SK-N-SH (cell line): ENCODE measurements at regions not wholly inside any gene's neighbourhood (a gene's known extent, or its start where the extent isn't known, plus 50 kb on each side); places are given as distances from the start of the nearest gene placed in this dataset.

ENCODE experiments used
- CTCF ChIA-PET: fragments of 300-600, 350-600 bp; formaldehyde crosslinking; extraction: SDS; loops from one replicate; lab custom pipeline; 2021; lab: Yijun Ruan, JAX
- POLR2A ChIA-PET: fragments of 350-600 bp; sonication (Branson Sonifier 250); formaldehyde crosslinking; extraction: SDS; loops from one replicate; lab custom pipeline; 2020; ENCODE audit warnings: antibody characterized with exemption, inconsistent platforms; lab: Yijun Ruan, JAX
- DNase-seq: peaks from one replicate; pipeline ENCODE4 v3.0.0; 2012
- H2AFZ ChIP-seq: fragments of 200-600 bp; sonication (generic); 2 replicates; pipeline ENCODE4 v1.8.1; 2016; ENCODE audit warnings: antibody characterized with exemption, mild to moderate bottlenecking, low read depth
- H3F3A ChIP-seq: fragments of 200-600 bp; sonication (generic); replicated peaks from 2 replicates; pipeline ENCODE3; 2016; ENCODE audit warnings: antibody characterized with exemption, mild to moderate bottlenecking; ENCODE audit not compliant: insufficient read depth
- H3K27ac ChIP-seq, 2 experiments: fragments of 200-500 bp in 1 of 2; fragments of 200-600 bp in 1 of 2; sonication (Bioruptor generic) in 1 of 2; sonication (generic), shearing (Covaris generic) in 1 of 2; 2 replicates each; pipeline versions ENCODE4 v1.5.1 to v1.6.1; 2014 to 2016; ENCODE audit warnings: low read depth in 2 of 2, inconsistent platforms in 1 of 2, low read length in 1 of 2, mild to moderate bottlenecking in 1 of 2, mixed read lengths in 1 of 2
- H3K27me3 ChIP-seq: fragments of 200-600 bp; sonication (generic), shearing (Covaris generic); 2 replicates; pipeline ENCODE4 v1.6.1; 2016; ENCODE audit warnings: mixed run types; ENCODE audit not compliant: insufficient read depth
- H3K36me3 ChIP-seq, 2 experiments: fragments of 200-500 bp in 1 of 2; fragments of 200-600 bp in 1 of 2; sonication (Bioruptor generic) in 1 of 2; sonication (generic) in 1 of 2; replicated peaks in 1 of 2; 2 replicates each; pipeline versions ENCODE3 to v1.5.1; 2014 to 2016; ENCODE audit warnings: low read length in 1 of 2, mild to moderate bottlenecking in 1 of 2; ENCODE audit not compliant: insufficient read depth in 2 of 2, control insufficient read depth in 1 of 2
- H3K4me1 ChIP-seq, 2 experiments: fragments of 200-500 bp in 1 of 2; fragments of 200-600 bp in 1 of 2; sonication (Bioruptor generic) in 1 of 2; sonication (generic), shearing (Covaris generic) in 1 of 2; 2 replicates each; pipeline versions ENCODE4 v1.5.1 to v1.6.1; 2014 to 2016; ENCODE audit warnings: low read depth in 1 of 2, low read length in 1 of 2, mixed run types in 1 of 2; ENCODE audit not compliant: insufficient read depth in 2 of 2, control insufficient read depth in 1 of 2
- H3K4me2 ChIP-seq: fragments of 200-600 bp; sonication (generic), shearing (Covaris generic); 2 replicates; pipeline ENCODE4 v1.6.1; 2017; ENCODE audit warnings: mixed run types
- H3K4me3 ChIP-seq, 2 experiments: fragments of 200-500 bp in 1 of 2; fragments of 200-600 bp in 1 of 2; sonication (Bioruptor generic) in 1 of 2; sonication (generic), shearing (Covaris generic) in 1 of 2; 2 replicates each; pipeline versions ENCODE4 v1.5.1 to v1.8.1; 2014 to 2016; ENCODE audit warnings: low read depth in 2 of 2, inconsistent platforms in 1 of 2, low read length in 1 of 2, mild to moderate bottlenecking in 1 of 2, mixed read lengths in 1 of 2, moderate library complexity in 1 of 2
- H3K79me2 ChIP-seq: fragments of 200-600 bp; sonication (generic); 2 replicates; pipeline ENCODE4 v1.8.1; 2017; ENCODE audit warnings: mild to moderate bottlenecking; ENCODE audit not compliant: insufficient read depth
- H3K9ac ChIP-seq: fragments of 200-600 bp; sonication (generic); 2 replicates; pipeline ENCODE4 v1.6.1; 2017; ENCODE audit warnings: mixed run types
- H3K9me2 ChIP-seq: fragments of 200-600 bp; sonication (generic); 2 replicates; pipeline ENCODE4 v1.6.1; 2017; ENCODE audit warnings: mixed run types
- H3K9me3 ChIP-seq: fragments of 200-600 bp; sonication (generic); 2 replicates; pipeline ENCODE4 v1.6.1; 2017; ENCODE audit warnings: mixed run types, mild to moderate bottlenecking, moderate library complexity
- H4K20me1 ChIP-seq: fragments of 200-600 bp; sonication (generic); 2 replicates; pipeline ENCODE4 v1.6.1; 2017; ENCODE audit warnings: mild to moderate bottlenecking, mixed run types; ENCODE audit not compliant: insufficient read depth
- CHD2 ChIP-seq: fragments of 150-350 bp; IDR thresholded peaks from 2 replicates; pipeline ENCODE4 v1.6.1; 2018; ENCODE audit warnings: low read length; ENCODE audit not compliant: partially characterized antibody
- ELF1 ChIP-seq: IDR thresholded peaks from 2 replicates; pipeline ENCODE4 v1.4.0; 2012
- EZH2phosphoT487 ChIP-seq: fragments of 200-600 bp; sonication (generic); IDR thresholded peaks from 2 replicates; pipeline ENCODE4 v1.6.1; 2017; ENCODE audit warnings: low read depth, mixed run types, mild to moderate bottlenecking, antibody characterized with exemption, moderate library complexity, borderline replicate concordance
- FOSL2 ChIP-seq: IDR thresholded peaks from 2 replicates; pipeline ENCODE4 v1.4.0; 2012; ENCODE audit warnings: low read depth, mild to moderate bottlenecking, moderate library complexity, borderline replicate concordance
- MXI1 ChIP-seq: IDR thresholded peaks from 2 replicates; pipeline ENCODE4 v1.6.1; 2012; ENCODE audit warnings: mild to moderate bottlenecking, low read depth, low read length, improper control_type of control experiment
- NRF1 ChIP-seq: IDR thresholded peaks from 2 replicates; pipeline ENCODE4 v1.6.1; 2012; ENCODE audit warnings: low read depth, mild to moderate bottlenecking, low read length
- POLR2AphosphoS5 ChIP-seq: IDR thresholded peaks from 2 replicates; pipeline ENCODE4 v1.6.1; 2012; ENCODE audit warnings: low read depth, low read length
- RCOR1 ChIP-seq: fragments of 150-350 bp; IDR thresholded peaks from 2 replicates; pipeline ENCODE4 v1.6.1; 2017; ENCODE audit warnings: antibody characterized with exemption, low read length
- RFX5 ChIP-seq: IDR thresholded peaks from 2 replicates; pipeline ENCODE4 v1.6.1; 2012; ENCODE audit warnings: mild to moderate bottlenecking, improper control_type of control experiment, low read length
- RXRA ChIP-seq: IDR thresholded peaks from 2 replicates; pipeline ENCODE4 v1.4.0; 2012; ENCODE audit warnings: low read depth, mild to moderate bottlenecking, borderline replicate concordance
- SIN3A ChIP-seq: IDR thresholded peaks from 2 replicates; pipeline ENCODE4 v1.6.1; 2012; ENCODE audit warnings: low read depth, mild to moderate bottlenecking, low read length, moderate library complexity, borderline replicate concordance
- SMC3 ChIP-seq: IDR thresholded peaks from 2 replicates; pipeline ENCODE4 v1.6.1; 2012; ENCODE audit warnings: low read depth, low read length, improper control_type of control experiment
- TCF12 ChIP-seq: IDR thresholded peaks from 2 replicates; pipeline ENCODE4 v1.4.0; 2012
- YY1 ChIP-seq: IDR thresholded peaks from 2 replicates; pipeline ENCODE4 v1.4.0; 2012; ENCODE audit warnings: low read depth, mild to moderate bottlenecking
- WGBS: methylation state at CpG from one replicate; pipeline ENCODE4 v1.1.6; 2017; ENCODE audit warnings: low lambda C conversion rate; 5-methylcytosine and 5-hydroxymethylcytosine counted together
- TF ChIP-seq, protein P1 (sequence below): fragments of 150-350 bp; IDR thresholded peaks from 2 replicates; pipeline ENCODE4 v1.6.1; 2017; ENCODE audit warnings: antibody characterized with exemption, low read length, low read depth, borderline replicate concordance
- TF ChIP-seq, protein P2 (sequence below): IDR thresholded peaks from 2 replicates; pipeline ENCODE4 v1.4.0; 2012; ENCODE audit warnings: low read depth, borderline replicate concordance
- TF ChIP-seq, protein P3 (sequence below): fragments of 150-350 bp; IDR thresholded peaks from 2 replicates; pipeline ENCODE4 v1.6.1; 2016; ENCODE audit warnings: mild to moderate bottlenecking, low read depth, low read length
- TF ChIP-seq, protein P4 (sequence below): IDR thresholded peaks from 2 replicates; pipeline ENCODE4 v1.4.0; 2012; ENCODE audit warnings: low read depth, borderline replicate concordance

DNA sequence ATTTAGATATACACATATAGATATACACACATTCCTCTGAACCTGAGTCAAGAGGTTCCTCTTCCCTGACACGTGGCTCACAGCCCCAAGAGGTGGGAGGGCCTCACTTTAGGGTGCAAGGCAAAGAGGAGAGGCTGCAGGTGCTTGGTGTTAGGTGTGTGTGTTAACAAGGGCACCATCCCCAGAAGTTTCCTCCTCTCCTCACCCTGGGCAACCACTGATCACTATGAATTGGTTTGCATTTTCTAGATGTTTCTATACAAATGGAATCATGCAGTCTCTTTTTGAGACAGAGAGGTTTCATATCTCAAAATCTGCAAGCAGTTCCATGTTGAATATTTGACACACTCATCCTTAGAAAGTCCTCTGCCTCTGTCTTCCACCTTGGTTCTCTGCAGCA lies 120.9 kb upstream of the NECTIN1 start (continued):
- TF ChIP-seq, protein P1, sequence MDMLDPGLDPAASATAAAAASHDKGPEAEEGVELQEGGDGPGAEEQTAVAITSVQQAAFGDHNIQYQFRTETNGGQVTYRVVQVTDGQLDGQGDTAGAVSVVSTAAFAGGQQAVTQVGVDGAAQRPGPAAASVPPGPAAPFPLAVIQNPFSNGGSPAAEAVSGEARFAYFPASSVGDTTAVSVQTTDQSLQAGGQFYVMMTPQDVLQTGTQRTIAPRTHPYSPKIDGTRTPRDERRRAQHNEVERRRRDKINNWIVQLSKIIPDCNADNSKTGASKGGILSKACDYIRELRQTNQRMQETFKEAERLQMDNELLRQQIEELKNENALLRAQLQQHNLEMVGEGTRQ, result no peak
- TF ChIP-seq CHD2, result no peak
- TF ChIP-seq SIN3A, result no peak

DNA sequence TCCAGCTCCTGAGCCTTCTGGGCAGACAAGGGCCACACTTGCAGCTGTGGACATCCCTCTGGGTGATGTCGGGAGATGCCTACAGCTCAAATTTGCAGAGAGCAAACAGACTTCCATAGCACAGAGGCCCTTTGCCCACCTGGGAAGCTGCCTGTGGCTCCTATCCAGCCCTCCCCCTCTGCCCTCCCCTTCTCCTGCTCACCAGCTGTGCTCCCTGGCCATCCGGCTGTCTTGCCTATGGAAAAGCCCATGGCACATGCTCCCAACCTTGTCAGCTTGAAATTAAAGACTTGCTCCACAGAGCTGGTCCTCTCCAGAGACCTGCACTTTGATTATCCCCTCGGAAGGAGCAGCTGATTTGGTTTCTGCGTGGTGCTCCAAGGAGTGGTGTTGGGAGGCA lies 118.9 kb upstream of the NECTIN1 start:
- H3K27ac ChIP-seq, result no peak overlapping the region
- no peak for DNase-seq
- H3K4me2 ChIP-seq, result no peak overlapping the region
- 38% methylated on average over 4 of the region's 4 CpGs for WGBS
- H2AFZ ChIP-seq, result no peak overlapping the region
- no peaks in the 10 kb centered on the region for H3K36me3 ChIP-seq
- H3K4me1 ChIP-seq, result peaks cover 0 to 30% of the 10 kb centered on the region in 2 experiments; a peak in 1 of 4 replicates
- no peak overlapping the region for H3K9ac ChIP-seq
- H3F3A ChIP-seq, result no peaks in the 10 kb centered on the region
- ChIA-PET POLR2A (interaction anchor here (1.1 kb wide), 1 partner anchor 16 kb away, joined by 3 read pairs; no protein-coding TSS in a partner anchor), CTCF (interaction anchor here (1.5 to 1.8 kb wide), 2 partner anchors 16 to 261 kb away, joined by 5 to 6 read pairs; no protein-coding TSS in a partner anchor)
- H3K9me2 ChIP-seq, result no peaks in the 10 kb centered on the region
- H3K4me3 ChIP-seq, result no peak overlapping the region
- TF ChIP-seq YY1 (no peak), RFX5 (no peak)
- no peaks in the 10 kb centered on the region for H3K27me3 ChIP-seq
- no peaks in the 10 kb centered on the region for H4K20me1 ChIP-seq
- H3K9me3 ChIP-seq, result no peaks in the 10 kb centered on the region
- no peaks in the 10 kb centered on the region for H3K79me2 ChIP-seq

DNA sequence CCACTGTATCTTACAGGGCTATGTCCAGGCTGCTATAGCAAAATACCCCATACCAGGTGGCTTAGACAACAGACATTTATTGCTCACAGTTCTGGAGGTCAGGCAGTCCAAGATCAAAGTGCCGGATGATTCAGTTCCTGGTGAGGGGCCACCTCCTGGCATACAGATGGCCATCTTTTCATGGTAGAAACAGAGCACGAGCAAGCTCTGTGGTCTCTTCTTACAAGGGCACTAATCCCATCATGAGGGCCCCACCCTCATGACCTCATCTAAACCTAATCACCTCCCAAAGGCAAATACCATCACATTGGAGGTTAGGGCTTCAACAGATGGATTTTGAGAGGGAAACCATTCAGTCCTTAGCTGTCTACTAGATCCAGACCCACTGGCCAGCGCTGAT lies 117.4 kb upstream of the NECTIN1 start:
- Histone ChIP-seq H3K4me2 (no peak overlapping the region), H3K9ac (no peak overlapping the region), H3K4me1 (peaks cover 0 to 27% of the 10 kb centered on the region in 2 experiments; a peak in 1 of 4 replicates), H3K79me2 (no peaks in the 10 kb centered on the region), H3K9me2 (no peaks in the 10 kb centered on the region), H4K20me1 (no peaks in the 10 kb centered on the region), H3K4me3 (no peak overlapping the region), H2AFZ (no peak overlapping the region), H3K27ac (no peak overlapping the region), H3K36me3 (no peaks in the 10 kb centered on the region), H3K9me3 (no peaks in the 10 kb centered on the region), H3F3A (no peaks in the 10 kb centered on the region), H3K27me3 (0 out of 2 replicates have a peak, but pooled peaks cover 3% of the 10 kb centered on the region)
- ChIA-PET POLR2A (no interaction called here), CTCF (interaction anchor here (1.5 to 1.8 kb wide), 2 partner anchors 18 to 262 kb away, joined by 5 to 6 read pairs; no protein-coding TSS in a partner anchor)
- no peak for DNase-seq
- 29% methylated on average over 2 of the region's 3 CpGs for whole genome bisulfite sequencing
- TF ChIP-seq, protein P2, sequence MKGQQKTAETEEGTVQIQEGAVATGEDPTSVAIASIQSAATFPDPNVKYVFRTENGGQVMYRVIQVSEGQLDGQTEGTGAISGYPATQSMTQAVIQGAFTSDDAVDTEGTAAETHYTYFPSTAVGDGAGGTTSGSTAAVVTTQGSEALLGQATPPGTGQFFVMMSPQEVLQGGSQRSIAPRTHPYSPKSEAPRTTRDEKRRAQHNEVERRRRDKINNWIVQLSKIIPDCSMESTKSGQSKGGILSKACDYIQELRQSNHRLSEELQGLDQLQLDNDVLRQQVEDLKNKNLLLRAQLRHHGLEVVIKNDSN, result no peak
- TF ChIP-seq, protein P1, result no peak
- TF ChIP-seq RCOR1, result no peak
- TF ChIP-seq FOSL2, result no peak
- TF ChIP-seq POLR2AphosphoS5, result no peak
- no peak for TF ChIP-seq ELF1
- TF ChIP-seq, protein P3, sequence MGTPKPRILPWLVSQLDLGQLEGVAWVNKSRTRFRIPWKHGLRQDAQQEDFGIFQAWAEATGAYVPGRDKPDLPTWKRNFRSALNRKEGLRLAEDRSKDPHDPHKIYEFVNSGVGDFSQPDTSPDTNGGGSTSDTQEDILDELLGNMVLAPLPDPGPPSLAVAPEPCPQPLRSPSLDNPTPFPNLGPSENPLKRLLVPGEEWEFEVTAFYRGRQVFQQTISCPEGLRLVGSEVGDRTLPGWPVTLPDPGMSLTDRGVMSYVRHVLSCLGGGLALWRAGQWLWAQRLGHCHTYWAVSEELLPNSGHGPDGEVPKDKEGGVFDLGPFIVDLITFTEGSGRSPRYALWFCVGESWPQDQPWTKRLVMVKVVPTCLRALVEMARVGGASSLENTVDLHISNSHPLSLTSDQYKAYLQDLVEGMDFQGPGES, result no peak
- TF ChIP-seq EZH2phosphoT487, result no peak
- TF ChIP-seq NRF1, result no peak
- no peak for TF ChIP-seq RXRA
- no peak for TF ChIP-seq SIN3A
- TF ChIP-seq SMC3, result no peak
- TF ChIP-seq MXI1, result no peak
- no peak for TF ChIP-seq TCF12
- no peak for TF ChIP-seq YY1
- TF ChIP-seq, protein P4, sequence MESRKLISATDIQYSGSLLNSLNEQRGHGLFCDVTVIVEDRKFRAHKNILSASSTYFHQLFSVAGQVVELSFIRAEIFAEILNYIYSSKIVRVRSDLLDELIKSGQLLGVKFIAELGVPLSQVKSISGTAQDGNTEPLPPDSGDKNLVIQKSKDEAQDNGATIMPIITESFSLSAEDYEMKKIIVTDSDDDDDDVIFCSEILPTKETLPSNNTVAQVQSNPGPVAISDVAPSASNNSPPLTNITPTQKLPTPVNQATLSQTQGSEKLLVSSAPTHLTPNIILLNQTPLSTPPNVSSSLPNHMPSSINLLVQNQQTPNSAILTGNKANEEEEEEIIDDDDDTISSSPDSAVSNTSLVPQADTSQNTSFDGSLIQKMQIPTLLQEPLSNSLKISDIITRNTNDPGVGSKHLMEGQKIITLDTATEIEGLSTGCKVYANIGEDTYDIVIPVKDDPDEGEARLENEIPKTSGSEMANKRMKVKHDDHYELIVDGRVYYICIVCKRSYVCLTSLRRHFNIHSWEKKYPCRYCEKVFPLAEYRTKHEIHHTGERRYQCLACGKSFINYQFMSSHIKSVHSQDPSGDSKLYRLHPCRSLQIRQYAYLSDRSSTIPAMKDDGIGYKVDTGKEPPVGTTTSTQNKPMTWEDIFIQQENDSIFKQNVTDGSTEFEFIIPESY, result no peak
